ENCODE measurements at regions not wholly inside any gene's neighbourhood (a gene's known extent, or its start where the extent isn't known, plus 50 kb on each side); places are given as distances from the start of the nearest gene placed in this dataset.

- no peak for TF ChIP-seq POLR2A (IDR thresholded peaks at IDR 0.05; ENCODE audit: low read depth, low read length)
- no peak for TF ChIP-seq MAX (IDR thresholded peaks at IDR 0.05; ENCODE audit: insufficient read depth, insufficient read length)
- no peak for TF ChIP-seq CTCF (IDR thresholded peaks at IDR 0.05; ENCODE audit: extremely low read depth in 1 of 2, insufficient read depth in 1 of 2, low read depth in 1 of 2, low read length in 2 of 2)
- TF ChIP-seq POLR2AphosphoS5 (IDR thresholded peaks at IDR 0.05; ENCODE audit: insufficient read depth, low read depth, low read length), result no peak
- no peak for TF ChIP-seq EZH2 (IDR thresholded peaks at IDR 0.05; ENCODE audit: borderline replicate concordance, low read depth, low read length, severe bottlenecking)
These were observed 181.7 kb upstream of the SLC39A10 start for GRCh38 chr2:195475336-195475735.

Measured in endothelial cell of umbilical vein (primary cell).